ENCODE measurements at regions not wholly inside any gene's neighbourhood (a gene's known extent, or its start where the extent isn't known, plus 50 kb on each side); places are given as distances from the start of the nearest gene placed in this dataset.
"Not testable (repeated sequence)": the region's sequence is repeated elsewhere in the genome, so short reads cannot be mapped to it uniquely, and the experiment has no call there.

- H3K27ac ChIP-seq = no peak overlapping the region
- no peaks in the 10 kb centered on the region for H3K36me3 ChIP-seq
- WGBS, 2 donors (ENCODE audit: low coverage in 1 of 2) = 75 to 94% methylated on average over 1 of the region's 1 CpG
- no peak for ATAC-seq
- no peaks in the 10 kb centered on the region for H3K9me3 ChIP-seq
- no peaks in the 10 kb centered on the region for H3K4me1 ChIP-seq
- H3K4me3 ChIP-seq = no peak overlapping the region
- TF ChIP-seq POLR2AphosphoS5 (IDR thresholded peaks at IDR 0.05) = no peak
- TF ChIP-seq POLR2A (IDR thresholded peaks at IDR 0.05) = no peak
- TF ChIP-seq, protein P1, sequence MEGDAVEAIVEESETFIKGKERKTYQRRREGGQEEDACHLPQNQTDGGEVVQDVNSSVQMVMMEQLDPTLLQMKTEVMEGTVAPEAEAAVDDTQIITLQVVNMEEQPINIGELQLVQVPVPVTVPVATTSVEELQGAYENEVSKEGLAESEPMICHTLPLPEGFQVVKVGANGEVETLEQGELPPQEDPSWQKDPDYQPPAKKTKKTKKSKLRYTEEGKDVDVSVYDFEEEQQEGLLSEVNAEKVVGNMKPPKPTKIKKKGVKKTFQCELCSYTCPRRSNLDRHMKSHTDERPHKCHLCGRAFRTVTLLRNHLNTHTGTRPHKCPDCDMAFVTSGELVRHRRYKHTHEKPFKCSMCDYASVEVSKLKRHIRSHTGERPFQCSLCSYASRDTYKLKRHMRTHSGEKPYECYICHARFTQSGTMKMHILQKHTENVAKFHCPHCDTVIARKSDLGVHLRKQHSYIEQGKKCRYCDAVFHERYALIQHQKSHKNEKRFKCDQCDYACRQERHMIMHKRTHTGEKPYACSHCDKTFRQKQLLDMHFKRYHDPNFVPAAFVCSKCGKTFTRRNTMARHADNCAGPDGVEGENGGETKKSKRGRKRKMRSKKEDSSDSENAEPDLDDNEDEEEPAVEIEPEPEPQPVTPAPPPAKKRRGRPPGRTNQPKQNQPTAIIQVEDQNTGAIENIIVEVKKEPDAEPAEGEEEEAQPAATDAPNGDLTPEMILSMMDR (IDR thresholded peaks at IDR 0.05) = no peak
- no peak for TF ChIP-seq EP300 (IDR thresholded peaks at IDR 0.05)
- H3K27me3 ChIP-seq = no peaks in the 10 kb centered on the region
These were observed 1311.7 kb upstream of the NXPH2 start for GRCh38 chr2:140091926-140092325.

DNA sequence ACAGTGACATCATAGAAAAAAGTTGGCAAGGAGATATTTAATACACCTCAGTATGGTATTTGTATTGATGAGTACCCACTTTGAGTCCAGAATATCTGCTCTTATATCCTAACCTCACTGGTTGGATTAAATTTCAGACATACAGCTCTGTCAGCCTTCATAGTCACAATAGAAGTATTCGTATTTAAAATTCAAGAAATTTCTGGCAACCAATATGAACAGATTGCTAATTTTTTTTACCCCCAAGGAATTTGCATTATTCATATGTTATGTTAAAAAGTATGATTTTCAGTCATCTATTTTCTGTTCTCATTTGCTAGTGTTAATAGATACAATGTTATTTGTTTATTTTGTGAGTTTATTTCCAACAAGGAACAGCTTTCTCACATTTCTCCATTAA lies 1306.8 kb upstream of the NXPH2 start:
- Histone ChIP-seq H3K27ac (no peak overlapping the region), H3K27me3 (no peaks in the 10 kb centered on the region), H3K4me1 (no peaks in the 10 kb centered on the region), H3K36me3 (no peaks in the 10 kb centered on the region), H3K9me3 (no peaks in the 10 kb centered on the region), H3K4me3 (no peak overlapping the region)
- WGBS, 2 donors (ENCODE audit: low coverage in 1 of 2) = 43 to 79% methylated on average over 1 of the region's 1 CpG
- ATAC-seq = no peak
- TF ChIP-seq, protein P1 (IDR thresholded peaks at IDR 0.05) = no peak
- TF ChIP-seq POLR2AphosphoS5 (IDR thresholded peaks at IDR 0.05) (no peak), POLR2A (IDR thresholded peaks at IDR 0.05) (no peak), EP300 (IDR thresholded peaks at IDR 0.05) (no peak)

- TF ChIP-seq, protein P1 (IDR thresholded peaks at IDR 0.05) = no peak
- TF ChIP-seq EP300 (IDR thresholded peaks at IDR 0.05) = no peak
- no peak for TF ChIP-seq POLR2AphosphoS5 (IDR thresholded peaks at IDR 0.05)
- no peak for TF ChIP-seq POLR2A (IDR thresholded peaks at IDR 0.05)
- no peak for ATAC-seq
- Histone ChIP-seq H3K4me1 (no peaks in the 10 kb centered on the region), H3K27me3 (no peaks in the 10 kb centered on the region), H3K9me3 (no peaks in the 10 kb centered on the region), H3K27ac (no peak overlapping the region), H3K36me3 (no peaks in the 10 kb centered on the region), H3K4me3 (no peak overlapping the region)
These were observed 1305.5 kb upstream of the NXPH2 start for GRCh38 chr2:140085674-140086073.

DNA sequence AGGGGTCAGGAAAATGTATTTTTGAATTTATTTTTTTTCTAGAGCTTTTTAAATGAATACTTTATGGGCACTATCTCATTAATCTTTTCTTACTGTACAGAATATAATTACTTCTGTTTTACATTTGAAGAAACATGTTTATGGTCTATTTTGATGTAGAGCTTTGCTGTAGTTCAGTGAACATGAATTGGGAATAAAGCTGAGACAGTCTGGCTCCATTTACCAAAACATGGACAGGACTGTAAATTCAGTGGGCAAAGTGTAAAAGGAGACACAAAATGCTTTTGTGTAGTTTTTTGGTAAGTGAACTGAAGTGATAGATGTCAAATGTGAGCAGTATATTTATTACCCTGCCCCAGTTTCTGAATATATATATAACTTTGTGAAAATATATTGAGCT lies 1298.8 kb upstream of the NXPH2 start:
- TF ChIP-seq EP300 (IDR thresholded peaks at IDR 0.05) (no peak), POLR2AphosphoS5 (IDR thresholded peaks at IDR 0.05) (no peak), POLR2A (IDR thresholded peaks at IDR 0.05) (no peak)
- TF ChIP-seq, protein P1 (IDR thresholded peaks at IDR 0.05) = no peak
- no peak for ATAC-seq

DNA sequence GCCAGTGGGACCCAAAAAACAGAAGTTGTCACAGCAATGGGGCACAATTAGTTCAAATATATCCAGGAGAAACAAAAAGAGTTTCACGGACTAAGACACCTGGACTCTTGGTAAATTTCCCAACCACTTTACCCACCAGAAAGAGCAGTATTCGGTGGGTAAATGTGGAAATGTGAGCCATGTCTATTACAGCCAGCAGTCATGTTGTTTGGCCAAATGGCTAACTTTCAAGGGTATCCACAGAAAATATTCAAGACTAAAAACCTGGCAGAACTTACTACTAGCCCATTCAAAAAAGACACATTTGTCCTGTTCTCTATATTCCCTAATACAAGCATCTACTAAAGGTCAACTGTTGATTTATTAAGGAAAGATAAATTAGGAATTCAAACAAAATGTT lies 1296.0 kb upstream of the NXPH2 start:
- no peaks in the 10 kb centered on the region for H3K4me1 ChIP-seq
- peaks cover 0 to 5% (median 0%) of the 10 kb centered on the region in 3 donors for H3K9me3 ChIP-seq
- H3K27me3 ChIP-seq = no peaks in the 10 kb centered on the region
- H3K36me3 ChIP-seq = no peaks in the 10 kb centered on the region
- H3K27ac ChIP-seq = no peak overlapping the region
- ATAC-seq = no peak
- H3K4me3 ChIP-seq = no peak overlapping the region
- WGBS, 2 donors (ENCODE audit: low coverage in 1 of 2) = 69 to 70% methylated on average over 2 of the region's 2 CpGs
- TF ChIP-seq, protein P1 (IDR thresholded peaks at IDR 0.05) = no peak
- no peak for TF ChIP-seq POLR2AphosphoS5 (IDR thresholded peaks at IDR 0.05)
- no peak for TF ChIP-seq POLR2A (IDR thresholded peaks at IDR 0.05)
- TF ChIP-seq EP300 (IDR thresholded peaks at IDR 0.05) = no peak

More for the DNA sequence above, 1298.8 kb upstream of the NXPH2 start:
- Histone ChIP-seq H3K9me3 (peaks cover 0 to under 1% (median 0%) of the 10 kb centered on the region in 3 donors), H3K4me1 (no peaks in the 10 kb centered on the region), H3K4me3 (no peak overlapping the region), H3K36me3 (no peaks in the 10 kb centered on the region), H3K27me3 (no peaks in the 10 kb centered on the region), H3K27ac (no peak overlapping the region)

DNA sequence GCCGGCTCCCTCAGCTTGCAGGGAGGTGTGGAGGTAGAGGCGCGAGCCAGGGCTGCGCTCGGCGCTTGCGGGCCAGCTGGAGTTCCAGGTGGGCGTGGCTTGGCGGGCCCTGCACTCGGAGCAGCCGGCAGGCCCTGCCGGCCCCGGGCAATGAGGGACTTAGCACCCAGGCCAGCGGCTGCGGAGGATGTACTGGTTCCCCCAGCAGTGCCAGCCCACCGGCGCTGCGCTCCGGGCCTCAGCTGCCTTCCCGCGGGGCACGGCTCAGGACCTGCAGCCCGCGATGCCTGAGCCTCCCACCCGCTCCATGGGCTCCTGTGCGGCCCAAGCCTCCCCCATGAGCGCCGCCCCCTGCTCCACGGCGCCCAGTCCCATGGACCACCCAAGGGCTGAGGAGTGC lies 1293.6 kb upstream of the NXPH2 start:
- not testable (repeated sequence) for H3K9me3 ChIP-seq, ATAC-seq, H3K4me3 ChIP-seq, H3K4me1 ChIP-seq, H3K27ac ChIP-seq, H3K36me3 ChIP-seq, H3K27me3 ChIP-seq
- WGBS, 2 donors (ENCODE audit: low coverage in 1 of 2) = no CpG with 5 or more reads among the region's 30 CpGs

Data from gastroesophageal sphincter (tissue), 4 donors.